C4-2B (cell line): ENCODE measurements at regions not wholly inside any gene's neighbourhood (a gene's known extent, or its start where the extent isn't known, plus 50 kb on each side); places are given as distances from the start of the nearest gene placed in this dataset.

Source experiments
- ZFX ChIP-seq: fragments of 450-650 bp; IDR thresholded peaks from 2 replicates; pipeline ENCODE4 v1.6.1; 2017
- TF ChIP-seq, protein P1 (sequence below): fragments of 450-650 bp; conservative IDR thresholded peaks from 2 replicates; pipeline ENCODE4 v1.5.1; 2017; ENCODE audit warnings: mild to moderate bottlenecking

- TF ChIP-seq, protein P1, sequence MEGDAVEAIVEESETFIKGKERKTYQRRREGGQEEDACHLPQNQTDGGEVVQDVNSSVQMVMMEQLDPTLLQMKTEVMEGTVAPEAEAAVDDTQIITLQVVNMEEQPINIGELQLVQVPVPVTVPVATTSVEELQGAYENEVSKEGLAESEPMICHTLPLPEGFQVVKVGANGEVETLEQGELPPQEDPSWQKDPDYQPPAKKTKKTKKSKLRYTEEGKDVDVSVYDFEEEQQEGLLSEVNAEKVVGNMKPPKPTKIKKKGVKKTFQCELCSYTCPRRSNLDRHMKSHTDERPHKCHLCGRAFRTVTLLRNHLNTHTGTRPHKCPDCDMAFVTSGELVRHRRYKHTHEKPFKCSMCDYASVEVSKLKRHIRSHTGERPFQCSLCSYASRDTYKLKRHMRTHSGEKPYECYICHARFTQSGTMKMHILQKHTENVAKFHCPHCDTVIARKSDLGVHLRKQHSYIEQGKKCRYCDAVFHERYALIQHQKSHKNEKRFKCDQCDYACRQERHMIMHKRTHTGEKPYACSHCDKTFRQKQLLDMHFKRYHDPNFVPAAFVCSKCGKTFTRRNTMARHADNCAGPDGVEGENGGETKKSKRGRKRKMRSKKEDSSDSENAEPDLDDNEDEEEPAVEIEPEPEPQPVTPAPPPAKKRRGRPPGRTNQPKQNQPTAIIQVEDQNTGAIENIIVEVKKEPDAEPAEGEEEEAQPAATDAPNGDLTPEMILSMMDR, result no peak
- TF ChIP-seq ZFX, result no peak
These were observed 178.1 kb upstream of the LEF1 start for GRCh38 chr4:108346818-108347210.
